ENCODE measurements at regions not wholly inside any gene's neighbourhood (a gene's known extent, or its start where the extent isn't known, plus 50 kb on each side); places are given as distances from the start of the nearest gene placed in this dataset.

DNA sequence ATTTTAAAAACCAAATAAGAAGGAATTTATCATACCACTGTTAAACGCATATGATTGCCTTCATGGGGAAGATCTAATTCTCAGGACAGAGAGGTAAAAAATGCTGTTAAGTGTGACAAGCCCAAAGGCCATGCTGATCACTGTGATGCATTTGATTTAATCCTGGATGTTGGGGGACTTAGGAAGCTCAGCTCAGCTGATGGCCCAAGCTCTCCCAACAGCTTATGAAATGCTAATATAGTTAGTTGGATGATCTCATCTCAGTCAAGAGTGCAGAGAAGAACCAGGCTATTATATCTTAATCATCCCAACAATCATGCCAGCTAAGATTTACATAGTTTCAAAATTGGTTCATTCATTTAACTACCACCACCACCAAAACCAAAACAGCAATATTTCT, 340.0 kb downstream of the IL20RB start:
- Histone ChIP-seq H3K9me3 (ENCODE audit: low read depth) (no peaks in the 10 kb centered on the region), H3K4me1 (ENCODE audit: low read depth) (peaks cover 17% of the 10 kb centered on the region), H3K36me3 (no peaks in the 10 kb centered on the region), H3K27me3 (no peaks in the 10 kb centered on the region), H3K4me3 (no peak overlapping the region), H3K27ac (no peak overlapping the region)
- no peak for DNase-seq (ENCODE audit: low read depth in 1 of 2, low spot score in 1 of 2)
- TF ChIP-seq, protein P1, sequence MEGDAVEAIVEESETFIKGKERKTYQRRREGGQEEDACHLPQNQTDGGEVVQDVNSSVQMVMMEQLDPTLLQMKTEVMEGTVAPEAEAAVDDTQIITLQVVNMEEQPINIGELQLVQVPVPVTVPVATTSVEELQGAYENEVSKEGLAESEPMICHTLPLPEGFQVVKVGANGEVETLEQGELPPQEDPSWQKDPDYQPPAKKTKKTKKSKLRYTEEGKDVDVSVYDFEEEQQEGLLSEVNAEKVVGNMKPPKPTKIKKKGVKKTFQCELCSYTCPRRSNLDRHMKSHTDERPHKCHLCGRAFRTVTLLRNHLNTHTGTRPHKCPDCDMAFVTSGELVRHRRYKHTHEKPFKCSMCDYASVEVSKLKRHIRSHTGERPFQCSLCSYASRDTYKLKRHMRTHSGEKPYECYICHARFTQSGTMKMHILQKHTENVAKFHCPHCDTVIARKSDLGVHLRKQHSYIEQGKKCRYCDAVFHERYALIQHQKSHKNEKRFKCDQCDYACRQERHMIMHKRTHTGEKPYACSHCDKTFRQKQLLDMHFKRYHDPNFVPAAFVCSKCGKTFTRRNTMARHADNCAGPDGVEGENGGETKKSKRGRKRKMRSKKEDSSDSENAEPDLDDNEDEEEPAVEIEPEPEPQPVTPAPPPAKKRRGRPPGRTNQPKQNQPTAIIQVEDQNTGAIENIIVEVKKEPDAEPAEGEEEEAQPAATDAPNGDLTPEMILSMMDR (IDR thresholded peaks at IDR 0.05; ENCODE audit: low read depth, low read length): no peak

DNA sequence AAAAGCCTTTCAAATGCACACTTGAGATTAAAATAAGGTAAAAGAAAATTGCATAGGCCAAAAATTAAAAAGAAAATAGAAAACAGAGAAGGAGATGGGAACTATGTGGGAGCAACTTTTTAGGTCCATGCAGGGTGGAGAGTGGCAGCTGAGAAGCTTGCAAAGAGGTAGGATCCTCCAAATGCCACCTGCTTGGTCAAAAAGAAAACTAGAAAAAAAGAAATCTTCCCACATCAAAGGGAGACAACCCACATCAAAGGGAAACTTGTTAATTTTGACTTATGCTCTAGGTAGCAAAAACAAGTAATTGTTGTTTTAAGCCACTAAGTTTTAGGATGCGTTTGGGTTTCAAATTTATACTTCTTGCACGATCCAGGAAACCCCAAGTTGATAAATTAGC, 342.9 kb downstream of the IL20RB start:
- no peak overlapping the region for H3K27ac ChIP-seq
- no peaks in the 10 kb centered on the region for H3K4me1 ChIP-seq (ENCODE audit: low read depth)
- no peaks in the 10 kb centered on the region for H3K9me3 ChIP-seq (ENCODE audit: low read depth)
- no peak overlapping the region for H3K4me3 ChIP-seq
- H3K27me3 ChIP-seq: no peaks in the 10 kb centered on the region
- no peak for DNase-seq (ENCODE audit: low read depth in 1 of 2, low spot score in 1 of 2)
- H3K36me3 ChIP-seq: no peaks in the 10 kb centered on the region
- TF ChIP-seq, protein P1 (IDR thresholded peaks at IDR 0.05; ENCODE audit: low read depth, low read length): no peak

DNA sequence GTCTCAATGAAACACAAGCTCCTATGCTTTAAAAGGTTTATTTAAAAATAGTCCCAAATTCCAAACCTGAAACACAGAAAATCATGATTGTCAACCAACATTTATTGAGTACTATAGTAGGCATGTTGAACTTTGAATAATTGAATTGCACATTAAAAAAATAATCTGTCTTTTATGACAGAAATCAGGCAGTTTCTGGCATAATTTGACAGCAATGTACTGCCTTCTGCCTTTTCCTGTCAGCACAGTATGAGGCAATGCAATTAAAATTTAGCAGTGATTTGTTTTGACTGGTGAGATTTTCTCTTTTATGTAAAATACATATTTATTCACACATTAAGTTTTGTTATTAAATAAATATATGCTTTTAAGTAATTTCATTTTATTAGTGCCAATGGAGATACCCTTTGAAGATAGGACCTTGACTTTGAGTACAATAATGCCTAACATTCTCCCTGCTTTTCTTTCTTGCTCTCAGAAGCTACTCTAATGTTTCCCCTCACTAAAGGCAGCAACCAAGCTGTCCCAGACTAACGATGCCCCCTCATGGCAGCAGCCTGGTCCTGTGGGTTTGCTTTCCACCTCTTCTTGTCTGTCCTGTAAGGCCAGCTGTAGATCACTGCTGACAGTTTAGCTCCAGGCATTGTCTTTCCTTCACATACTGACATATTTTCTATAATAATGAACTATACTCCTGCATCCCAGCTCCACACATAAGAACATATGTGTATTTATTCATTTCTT, 346.7 kb downstream of the IL20RB start:
- H3K36me3 ChIP-seq: no peaks in the 10 kb centered on the region
- no peaks in the 10 kb centered on the region for H3K27me3 ChIP-seq
- no peak overlapping the region for H3K4me3 ChIP-seq
- no peaks in the 10 kb centered on the region for H3K4me1 ChIP-seq (ENCODE audit: low read depth)
- TF ChIP-seq, protein P1 (IDR thresholded peaks at IDR 0.05; ENCODE audit: low read depth, low read length): no peak
- no peak overlapping the region for H3K27ac ChIP-seq
- no peaks in the 10 kb centered on the region for H3K9me3 ChIP-seq (ENCODE audit: low read depth)
- no peak for DNase-seq (ENCODE audit: low read depth in 1 of 2, low spot score in 1 of 2)

DNA sequence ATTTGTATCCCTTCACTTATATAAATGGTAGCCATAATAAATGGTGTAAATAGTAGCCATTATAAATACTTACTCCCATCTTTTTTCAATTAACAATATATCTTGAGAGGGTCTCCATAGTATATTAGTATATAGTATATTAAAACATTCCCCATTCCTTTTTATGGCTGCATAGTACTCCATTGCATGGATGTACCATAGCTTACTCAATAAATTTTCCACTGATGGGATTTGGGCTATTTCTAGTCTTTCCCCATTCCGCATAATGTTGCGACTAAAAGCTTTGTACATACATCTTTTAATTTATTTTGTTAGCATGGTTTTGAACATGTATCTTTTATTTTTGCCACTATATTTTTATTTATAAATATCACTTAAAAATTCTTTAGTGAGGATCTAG, 366.3 kb downstream of the IL20RB start:
- H3K36me3 ChIP-seq: no peaks in the 10 kb centered on the region
- peaks cover 30% of the 10 kb centered on the region for H3K4me1 ChIP-seq (ENCODE audit: low read depth)
- H3K9me3 ChIP-seq (ENCODE audit: low read depth): no peaks in the 10 kb centered on the region
- H3K4me3 ChIP-seq: no peak overlapping the region
- no peaks in the 10 kb centered on the region for H3K27me3 ChIP-seq
- no peak for DNase-seq (ENCODE audit: low read depth in 1 of 2, low spot score in 1 of 2)
- H3K27ac ChIP-seq: no peak overlapping the region
- TF ChIP-seq, protein P1 (IDR thresholded peaks at IDR 0.05; ENCODE audit: low read depth, low read length): no peak

DNA sequence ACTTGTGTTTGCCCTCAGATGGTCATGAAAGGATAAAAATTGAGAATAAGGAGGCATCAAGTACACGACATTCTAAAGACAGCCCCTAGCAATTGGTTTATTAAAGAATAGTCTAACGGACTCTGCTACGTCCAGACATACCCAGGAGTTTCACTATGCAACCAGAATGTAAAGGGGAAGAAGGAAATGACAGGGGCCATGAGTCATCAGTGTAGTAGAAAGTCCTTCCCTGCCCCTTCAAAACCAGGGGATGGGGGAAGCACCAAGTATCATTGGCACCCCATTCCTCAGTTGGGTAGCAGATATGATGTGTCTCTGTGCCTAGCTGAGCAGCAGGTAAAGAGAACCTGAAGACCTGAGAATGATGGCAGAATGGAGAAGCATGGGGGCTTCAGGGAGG, 367.4 kb downstream of the IL20RB start:
- TF ChIP-seq, protein P1 (IDR thresholded peaks at IDR 0.05; ENCODE audit: low read depth, low read length): no peak
- Histone ChIP-seq H3K36me3 (no peaks in the 10 kb centered on the region), H3K9me3 (ENCODE audit: low read depth) (no peaks in the 10 kb centered on the region), H3K4me3 (no peak overlapping the region), H3K4me1 (ENCODE audit: low read depth) (peaks cover 30% of the 10 kb centered on the region), H3K27ac (peak overlapping the region; percentile 53), H3K27me3 (no peaks in the 10 kb centered on the region)
- DNase-seq (ENCODE audit: low read depth in 1 of 2, low spot score in 1 of 2): no peak
